GM23338 (cell line): ENCODE measurements at regions not wholly inside any gene's neighbourhood (a gene's known extent, or its start where the extent isn't known, plus 50 kb on each side); places are given as distances from the start of the nearest gene placed in this dataset.

ENCODE experiments used
- ATAC-seq: fragments of 200-7000 bp; cut with Tn5 transposase; 3 replicates; pipeline ENCODE4 v1.9.1; 2020
- DNase-seq: peaks from one replicate; pipeline ENCODE4 v3.0.0-alpha.2; 2015; ENCODE audit warnings: low spot score
- H2AFZ ChIP-seq: fragments of 200-600 bp; sonication (generic); 2 replicates; pipeline ENCODE4 v1.8.0; 2016; ENCODE audit warnings: antibody characterized with exemption, mild to moderate bottlenecking, moderate library complexity
- H3F3A ChIP-seq: fragments of 200-600 bp; sonication (generic); replicated peaks from 2 replicates; pipeline ENCODE4 v1.8.0; 2017; ENCODE audit warnings: antibody characterized with exemption, mixed run types, low read depth
- H3K27ac ChIP-seq: fragments of 200-600 bp; sonication (generic); 2 replicates; pipeline ENCODE4 v1.6.1; 2016; ENCODE audit warnings: low read depth
- H3K27me3 ChIP-seq: fragments of 200-600 bp; sonication (generic); 2 replicates; pipeline ENCODE4 v1.8.0; 2016; ENCODE audit warnings: mild to moderate bottlenecking, mixed run types, moderate library complexity; ENCODE audit not compliant: insufficient read depth
- H3K36me3 ChIP-seq: fragments of 200-600 bp; sonication (generic); 2 replicates; pipeline ENCODE4 v1.8.0; 2016; ENCODE audit warnings: mild to moderate bottlenecking; ENCODE audit not compliant: insufficient read depth
- H3K4me1 ChIP-seq: fragments of 200-600 bp; sonication (generic); 2 replicates; pipeline ENCODE4 v1.8.0; 2016; ENCODE audit warnings: mild to moderate bottlenecking, moderate library complexity; ENCODE audit not compliant: insufficient read depth
- H3K4me2 ChIP-seq: fragments of 200-600 bp; sonication (generic); 2 replicates; pipeline ENCODE4 v1.7.1; 2017; ENCODE audit warnings: mixed run types
- H3K4me3 ChIP-seq: fragments of 200-600 bp; sonication (generic); 2 replicates; pipeline ENCODE4 v1.6.1; 2016; ENCODE audit warnings: mixed run types
- H3K79me2 ChIP-seq: fragments of 200-600 bp; sonication (generic); replicated peaks from 2 replicates; pipeline ENCODE4 v1.8.0; 2017; ENCODE audit warnings: mild to moderate bottlenecking; ENCODE audit not compliant: insufficient read depth
- H3K9me2 ChIP-seq: fragments of 200-600 bp; sonication (generic); 2 replicates; pipeline ENCODE4 v1.8.0; 2017; ENCODE audit not compliant: insufficient read depth
- H4K20me1 ChIP-seq: fragments of 200-600 bp; sonication (generic); replicated peaks from 2 replicates; pipeline ENCODE4 v1.8.0; 2017; ENCODE audit warnings: mild to moderate bottlenecking; ENCODE audit not compliant: insufficient read depth
- H3K27ac Mint-ChIP-seq: 2 replicates; pipeline ENCODE4 v1.8.0; 2020; ENCODE audit warnings: inconsistent platforms, mild to moderate bottlenecking, moderate library complexity, mixed read lengths
- H3K27me3 Mint-ChIP-seq: 3 replicates; pipeline ENCODE4 v1.8.0; 2022; ENCODE audit warnings: low read depth, mild to moderate bottlenecking, moderate library complexity, mixed read lengths, inconsistent platforms; ENCODE audit not compliant: insufficient read depth, poor library complexity
- H3K36me3 Mint-ChIP-seq: 3 replicates; pipeline ENCODE4 v1.8.0; 2021; ENCODE audit warnings: low read depth, mild to moderate bottlenecking, inconsistent platforms, moderate library complexity, mixed read lengths
- H3K4me1 Mint-ChIP-seq: 3 replicates; pipeline ENCODE4 v1.8.0; 2020; ENCODE audit warnings: mild to moderate bottlenecking, inconsistent platforms, mixed read lengths
- H3K4me3 Mint-ChIP-seq: 3 replicates; pipeline ENCODE4 v1.8.0; 2021; ENCODE audit warnings: moderate library complexity, mild to moderate bottlenecking, inconsistent platforms, mixed read lengths
- H3K9me3 Mint-ChIP-seq: 3 replicates; pipeline ENCODE4 v1.8.0; 2020; ENCODE audit warnings: moderate library complexity, mild to moderate bottlenecking, inconsistent platforms, mixed read lengths
- CTCF ChIP-seq, 2 experiments: fragments of 200-600 bp in 1 of 2; sonication (generic) in 1 of 2; conservative IDR thresholded peaks; 2 replicates each; pipeline versions ENCODE4 v1.5.1 to v1.6.1; 2016 to 2017; ENCODE audit warnings: antibody characterized with exemption in 2 of 2, low read depth in 2 of 2, mild to moderate bottlenecking in 2 of 2, moderate library complexity in 1 of 2
- EZH2 ChIP-seq: fragments of 200-600 bp; sonication (generic); IDR thresholded peaks from one replicate; pipeline ENCODE4 v1.8.0; 2017; ENCODE audit warnings: antibody characterized with exemption, mild to moderate bottlenecking, low read depth; ENCODE audit not compliant: unreplicated experiment
- EZH2phosphoT487 ChIP-seq: fragments of 200-600 bp; sonication (generic); IDR thresholded peaks from one replicate; pipeline ENCODE4 v1.8.1; 2018; ENCODE audit warnings: antibody characterized with exemption; ENCODE audit not compliant: unreplicated experiment
- POLR2AphosphoS5 ChIP-seq: IDR thresholded peaks from 2 replicates; pipeline ENCODE4 v1.6.1; 2016; ENCODE audit warnings: antibody characterized with exemption, low read depth
- REST ChIP-seq: IDR thresholded peaks from one replicate; pipeline ENCODE4 v1.6.1; 2018; ENCODE audit warnings: antibody characterized with exemption; ENCODE audit not compliant: unreplicated experiment
- TF ChIP-seq, protein P1 (sequence below): fragments of 250-450 bp; sonication (Bioruptor Pico); IDR thresholded peaks from 2 replicates; pipeline ENCODE4 v1.5.0; 2020; ENCODE audit warnings: mild to moderate bottlenecking, moderate library complexity

DNA sequence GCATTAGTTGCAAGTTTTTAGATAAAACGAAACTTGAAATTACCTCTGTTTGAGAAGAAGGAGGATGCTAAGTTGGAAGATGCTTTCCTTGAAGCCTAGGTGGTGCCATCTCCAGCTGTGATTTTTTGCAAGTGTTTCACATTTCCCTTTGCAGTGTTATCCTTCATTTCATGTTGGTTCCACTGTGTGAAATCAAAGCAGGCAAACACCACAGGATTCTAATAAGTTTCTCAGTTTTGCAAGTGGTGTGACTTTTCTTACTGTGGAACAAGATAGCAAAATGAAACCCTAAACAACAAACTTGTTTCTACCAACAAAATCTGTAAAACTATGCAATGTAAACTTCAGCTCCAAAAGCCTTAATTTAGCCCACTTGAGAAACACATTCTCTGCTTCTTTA lies 260.9 kb downstream of the OXSM start:
- H3K27me3 Mint-ChIP-seq, result no peaks in the 10 kb centered on the region
- DNase-seq, result no peak
- H3K9me2 ChIP-seq, result no peaks in the 10 kb centered on the region; the same call in 1 of the 2 replicates

More for the DNA sequence above, 260.9 kb downstream of the OXSM start:
- no peaks in the 10 kb centered on the region for H3K79me2 ChIP-seq
- H2AFZ ChIP-seq, result peak overlapping the region; percentile 54; the same call in 1 of the 2 replicates
- H3K36me3 ChIP-seq, result no peaks in the 10 kb centered on the region
- no peaks in the 10 kb centered on the region for H3K4me1 ChIP-seq
- no peaks in the 10 kb centered on the region for H4K20me1 ChIP-seq
- H3K4me2 ChIP-seq, result no peak overlapping the region
- H3K27me3 ChIP-seq, result no peaks in the 10 kb centered on the region
- H3F3A ChIP-seq, result no peaks in the 10 kb centered on the region
- Mint-ChIP-seq H3K36me3 (no peaks in the 10 kb centered on the region), H3K9me3 (no peaks in the 10 kb centered on the region), H3K4me3 (no peak overlapping the region), H3K4me1 (no peaks in the 10 kb centered on the region), H3K27ac (no peak overlapping the region)
- no peak overlapping the region for H3K4me3 ChIP-seq
- no peak overlapping the region for H3K27ac ChIP-seq
- no peak for ATAC-seq
- TF ChIP-seq CTCF (conservative IDR thresholded peaks at IDR 0.05; ENCODE audit: low read depth in 2 of 2) (0 out of 4 replicates have a peak, but pooled peaks of 1 of the 2 experiments have one; percentile 6), POLR2AphosphoS5 (no peak), REST (no peak), EZH2 (no peak), EZH2phosphoT487 (no peak)
- TF ChIP-seq, protein P1, sequence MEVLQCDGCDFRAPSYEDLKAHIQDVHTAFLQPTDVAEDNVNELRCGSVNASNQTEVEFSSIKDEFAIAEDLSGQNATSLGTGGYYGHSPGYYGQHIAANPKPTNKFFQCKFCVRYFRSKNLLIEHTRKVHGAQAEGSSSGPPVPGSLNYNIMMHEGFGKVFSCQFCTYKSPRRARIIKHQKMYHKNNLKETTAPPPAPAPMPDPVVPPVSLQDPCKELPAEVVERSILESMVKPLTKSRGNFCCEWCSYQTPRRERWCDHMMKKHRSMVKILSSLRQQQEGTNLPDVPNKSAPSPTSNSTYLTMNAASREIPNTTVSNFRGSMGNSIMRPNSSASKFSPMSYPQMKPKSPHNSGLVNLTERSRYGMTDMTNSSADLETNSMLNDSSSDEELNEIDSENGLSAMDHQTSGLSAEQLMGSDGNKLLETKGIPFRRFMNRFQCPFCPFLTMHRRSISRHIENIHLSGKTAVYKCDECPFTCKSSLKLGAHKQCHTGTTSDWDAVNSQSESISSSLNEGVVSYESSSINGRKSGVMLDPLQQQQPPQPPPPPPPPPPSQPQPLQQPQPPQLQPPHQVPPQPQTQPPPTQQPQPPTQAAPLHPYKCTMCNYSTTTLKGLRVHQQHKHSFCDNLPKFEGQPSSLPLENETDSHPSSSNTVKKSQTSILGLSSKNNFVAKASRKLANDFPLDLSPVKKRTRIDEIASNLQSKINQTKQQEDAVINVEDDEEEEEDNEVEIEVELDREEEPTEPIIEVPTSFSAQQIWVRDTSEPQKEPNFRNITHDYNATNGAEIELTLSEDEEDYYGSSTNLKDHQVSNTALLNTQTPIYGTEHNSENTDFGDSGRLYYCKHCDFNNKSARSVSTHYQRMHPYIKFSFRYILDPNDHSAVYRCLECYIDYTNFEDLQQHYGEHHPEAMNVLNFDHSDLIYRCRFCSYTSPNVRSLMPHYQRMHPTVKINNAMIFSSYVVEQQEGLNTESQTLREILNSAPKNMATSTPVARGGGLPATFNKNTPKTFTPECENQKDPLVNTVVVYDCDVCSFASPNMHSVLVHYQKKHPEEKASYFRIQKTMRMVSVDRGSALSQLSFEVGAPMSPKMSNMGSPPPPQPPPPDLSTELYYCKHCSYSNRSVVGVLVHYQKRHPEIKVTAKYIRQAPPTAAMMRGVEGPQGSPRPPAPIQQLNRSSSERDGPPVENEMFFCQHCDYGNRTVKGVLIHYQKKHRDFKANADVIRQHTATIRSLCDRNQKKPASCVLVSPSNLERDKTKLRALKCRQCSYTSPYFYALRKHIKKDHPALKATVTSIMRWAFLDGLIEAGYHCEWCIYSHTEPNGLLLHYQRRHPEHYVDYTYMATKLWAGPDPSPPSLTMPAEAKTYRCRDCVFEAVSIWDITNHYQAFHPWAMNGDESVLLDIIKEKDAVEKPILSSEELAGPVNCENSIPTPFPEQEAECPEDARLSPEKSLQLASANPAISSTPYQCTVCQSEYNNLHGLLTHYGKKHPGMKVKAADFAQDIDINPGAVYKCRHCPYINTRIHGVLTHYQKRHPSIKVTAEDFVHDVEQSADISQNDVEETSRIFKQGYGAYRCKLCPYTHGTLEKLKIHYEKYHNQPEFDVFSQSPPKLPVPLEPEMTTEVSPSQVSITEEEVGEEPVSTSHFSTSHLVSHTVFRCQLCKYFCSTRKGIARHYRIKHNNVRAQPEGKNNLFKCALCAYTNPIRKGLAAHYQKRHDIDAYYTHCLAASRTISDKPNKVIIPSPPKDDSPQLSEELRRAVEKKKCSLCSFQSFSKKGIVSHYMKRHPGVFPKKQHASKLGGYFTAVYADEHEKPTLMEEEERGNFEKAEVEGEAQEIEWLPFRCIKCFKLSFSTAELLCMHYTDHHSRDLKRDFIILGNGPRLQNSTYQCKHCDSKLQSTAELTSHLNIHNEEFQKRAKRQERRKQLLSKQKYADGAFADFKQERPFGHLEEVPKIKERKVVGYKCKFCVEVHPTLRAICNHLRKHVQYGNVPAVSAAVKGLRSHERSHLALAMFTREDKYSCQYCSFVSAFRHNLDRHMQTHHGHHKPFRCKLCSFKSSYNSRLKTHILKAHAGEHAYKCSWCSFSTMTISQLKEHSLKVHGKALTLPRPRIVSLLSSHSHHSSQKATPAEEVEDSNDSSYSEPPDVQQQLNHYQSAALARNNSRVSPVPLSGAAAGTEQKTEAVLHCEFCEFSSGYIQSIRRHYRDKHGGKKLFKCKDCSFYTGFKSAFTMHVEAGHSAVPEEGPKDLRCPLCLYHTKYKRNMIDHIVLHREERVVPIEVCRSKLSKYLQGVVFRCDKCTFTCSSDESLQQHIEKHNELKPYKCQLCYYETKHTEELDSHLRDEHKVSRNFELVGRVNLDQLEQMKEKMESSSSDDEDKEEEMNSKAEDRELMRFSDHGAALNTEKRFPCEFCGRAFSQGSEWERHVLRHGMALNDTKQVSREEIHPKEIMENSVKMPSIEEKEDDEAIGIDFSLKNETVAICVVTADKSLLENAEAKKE (CRISPR knock-in tag), result no peak
